ENCODE measurements at regions not wholly inside any gene's neighbourhood (a gene's known extent, or its start where the extent isn't known, plus 50 kb on each side); places are given as distances from the start of the nearest gene placed in this dataset.

DNA sequence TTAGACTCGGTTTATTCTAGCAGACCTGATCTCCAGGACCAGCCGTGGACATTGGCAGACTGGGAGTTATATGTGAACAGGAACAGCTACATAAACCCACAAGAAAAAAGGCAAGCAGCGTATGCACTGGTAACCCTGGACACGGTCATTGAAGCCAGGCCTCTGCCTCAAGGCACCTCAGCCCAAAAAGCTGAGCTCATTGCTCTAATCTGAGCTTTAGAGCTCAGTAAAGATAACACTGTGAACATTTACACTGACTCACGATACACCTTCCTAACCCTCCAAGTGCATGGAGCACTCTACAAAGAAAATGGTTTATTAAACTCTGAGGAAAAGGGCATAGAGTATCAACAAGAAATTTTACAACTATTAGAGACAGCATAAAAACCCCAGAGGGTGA is 148.9 kb upstream of the FGF16 start (continued):
- TF ChIP-seq, protein P1, sequence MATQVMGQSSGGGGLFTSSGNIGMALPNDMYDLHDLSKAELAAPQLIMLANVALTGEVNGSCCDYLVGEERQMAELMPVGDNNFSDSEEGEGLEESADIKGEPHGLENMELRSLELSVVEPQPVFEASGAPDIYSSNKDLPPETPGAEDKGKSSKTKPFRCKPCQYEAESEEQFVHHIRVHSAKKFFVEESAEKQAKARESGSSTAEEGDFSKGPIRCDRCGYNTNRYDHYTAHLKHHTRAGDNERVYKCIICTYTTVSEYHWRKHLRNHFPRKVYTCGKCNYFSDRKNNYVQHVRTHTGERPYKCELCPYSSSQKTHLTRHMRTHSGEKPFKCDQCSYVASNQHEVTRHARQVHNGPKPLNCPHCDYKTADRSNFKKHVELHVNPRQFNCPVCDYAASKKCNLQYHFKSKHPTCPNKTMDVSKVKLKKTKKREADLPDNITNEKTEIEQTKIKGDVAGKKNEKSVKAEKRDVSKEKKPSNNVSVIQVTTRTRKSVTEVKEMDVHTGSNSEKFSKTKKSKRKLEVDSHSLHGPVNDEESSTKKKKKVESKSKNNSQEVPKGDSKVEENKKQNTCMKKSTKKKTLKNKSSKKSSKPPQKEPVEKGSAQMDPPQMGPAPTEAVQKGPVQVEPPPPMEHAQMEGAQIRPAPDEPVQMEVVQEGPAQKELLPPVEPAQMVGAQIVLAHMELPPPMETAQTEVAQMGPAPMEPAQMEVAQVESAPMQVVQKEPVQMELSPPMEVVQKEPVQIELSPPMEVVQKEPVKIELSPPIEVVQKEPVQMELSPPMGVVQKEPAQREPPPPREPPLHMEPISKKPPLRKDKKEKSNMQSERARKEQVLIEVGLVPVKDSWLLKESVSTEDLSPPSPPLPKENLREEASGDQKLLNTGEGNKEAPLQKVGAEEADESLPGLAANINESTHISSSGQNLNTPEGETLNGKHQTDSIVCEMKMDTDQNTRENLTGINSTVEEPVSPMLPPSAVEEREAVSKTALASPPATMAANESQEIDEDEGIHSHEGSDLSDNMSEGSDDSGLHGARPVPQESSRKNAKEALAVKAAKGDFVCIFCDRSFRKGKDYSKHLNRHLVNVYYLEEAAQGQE (IDR thresholded peaks at IDR 0.05; ENCODE audit: low read depth): no peak
- TF ChIP-seq SRF (IDR thresholded peaks at IDR 0.05; ENCODE audit: low read depth): no peak

DNA sequence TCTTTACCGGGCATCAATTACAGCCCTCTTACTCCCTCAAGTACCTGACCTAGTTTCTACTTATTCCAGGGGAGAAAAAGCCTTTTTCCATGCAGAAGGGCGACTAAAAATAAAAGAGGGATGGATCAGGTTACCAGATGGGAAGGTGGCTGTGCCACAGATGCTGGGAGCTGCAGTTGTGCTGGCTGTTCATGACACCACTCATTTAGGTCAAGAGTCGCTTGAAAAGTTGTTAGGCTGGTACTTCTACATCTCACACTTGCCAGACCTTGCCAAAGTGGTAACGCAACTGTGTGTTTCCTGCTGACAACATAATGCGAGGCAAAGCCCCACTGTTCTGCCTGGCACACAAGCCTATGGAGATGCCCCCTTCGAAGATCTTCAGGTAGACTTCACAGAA is 148.4 kb upstream of the FGF16 start:
- Histone ChIP-seq H3K9me2 (ENCODE audit: insufficient read depth) (no peaks in the 10 kb centered on the region), H3K9ac (ENCODE audit: low read length) (no peak overlapping the region), H3K79me2 (ENCODE audit: insufficient read depth, low read length) (no peaks in the 10 kb centered on the region), H4K20me1 (ENCODE audit: insufficient read depth) (no peaks in the 10 kb centered on the region), H3K4me3 (replicated peaks in 1 of 2; ENCODE audit: low read depth in 1 of 2, low read length in 2 of 2) (no peak overlapping the region), H3K27me3 (ENCODE audit: insufficient read depth, low read length) (no peaks in the 10 kb centered on the region), H3K27ac (ENCODE audit: low read depth, low read length) (no peak overlapping the region), H2AFZ (ENCODE audit: low read depth, low read length, poor library complexity, severe bottlenecking) (no peak overlapping the region), H3K4me1 (ENCODE audit: control insufficient read depth in 1 of 2, insufficient read depth in 2 of 2, low read length in 2 of 2) (no peaks in the 10 kb centered on the region), H3K9me3 (ENCODE audit: control insufficient read depth in 1 of 2, insufficient read depth in 1 of 2, low read depth in 1 of 2, low read length in 2 of 2) (no peaks in the 10 kb centered on the region), H3K4me2 (ENCODE audit: low read length) (no peak overlapping the region), H3K36me3 (ENCODE audit: control insufficient read depth in 1 of 2, insufficient read depth in 2 of 2, low read length in 2 of 2) (no peaks in the 10 kb centered on the region)
- intact Hi-C loops (cut with micrococcal nuclease): no loop called here
- no peak for ATAC-seq
- TF ChIP-seq SIN3A (IDR thresholded peaks at IDR 0.05; ENCODE audit: low read depth) (no peak), ELF1 (IDR thresholded peaks at IDR 0.05; ENCODE audit: borderline replicate concordance, low read depth) (no peak), ZFX (IDR thresholded peaks at IDR 0.05) (no peak)
- RAD21 ChIA-PET (ENCODE audit: low non-redundant PET in 1 of 2, low total read pairs in 2 of 2, uncharacterized antibody in 2 of 2, unreplicated experiment in 2 of 2): no interaction called here
- POLR2A ChIA-PET: no interaction called here
- CTCF ChIA-PET: no interaction called here
- no peak for DNase-seq (ENCODE audit: low read depth, low spot score)
- no TSS peak for BruUV-seq (replicated peaks)

DNA sequence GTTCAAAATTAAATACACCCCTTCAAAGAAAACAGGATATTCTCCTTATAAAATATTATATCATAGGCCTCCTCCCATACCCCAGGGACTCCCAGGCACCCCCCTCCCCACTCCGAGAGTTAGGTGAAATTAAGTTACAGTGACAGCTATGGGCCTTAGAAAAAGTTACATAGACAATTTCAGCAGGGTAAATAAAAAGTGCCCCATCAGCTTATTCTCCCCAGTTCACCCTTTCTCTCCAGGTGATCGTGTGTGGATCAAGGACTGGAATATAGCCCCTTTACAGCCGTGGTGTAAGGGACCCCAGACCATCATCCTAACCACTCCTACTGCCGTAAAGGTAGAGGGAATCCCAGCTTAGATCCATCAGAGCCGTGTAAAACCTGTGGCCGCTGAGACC is 147.6 kb upstream of the FGF16 start:
- POLR2A ChIA-PET: no interaction called here
- H3K9me3 ChIP-seq (ENCODE audit: control insufficient read depth in 1 of 2, insufficient read depth in 1 of 2, low read depth in 1 of 2, low read length in 2 of 2): no peaks in the 10 kb centered on the region
- no peak for TF ChIP-seq ELF1 (IDR thresholded peaks at IDR 0.05; ENCODE audit: borderline replicate concordance, low read depth)
- TF ChIP-seq, protein P2, sequence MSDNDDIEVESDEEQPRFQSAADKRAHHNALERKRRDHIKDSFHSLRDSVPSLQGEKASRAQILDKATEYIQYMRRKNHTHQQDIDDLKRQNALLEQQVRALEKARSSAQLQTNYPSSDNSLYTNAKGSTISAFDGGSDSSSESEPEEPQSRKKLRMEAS (IDR thresholded peaks at IDR 0.05): no peak
- no peak for TF ChIP-seq ZNF274 (IDR thresholded peaks at IDR 0.05; ENCODE audit: low read depth, low read length)
- H3K27me3 ChIP-seq (ENCODE audit: insufficient read depth, low read length): no peaks in the 10 kb centered on the region
- RAD21 ChIA-PET (ENCODE audit: low non-redundant PET in 1 of 2, low total read pairs in 2 of 2, uncharacterized antibody in 2 of 2, unreplicated experiment in 2 of 2): no interaction called here
- CTCF ChIA-PET: no interaction called here
- intact Hi-C loops (cut with micrococcal nuclease): no loop called here
- H3K27ac ChIP-seq (ENCODE audit: low read depth, low read length): no peak overlapping the region
- H3K79me2 ChIP-seq (ENCODE audit: insufficient read depth, low read length): no peaks in the 10 kb centered on the region
- H3K36me3 ChIP-seq (ENCODE audit: control insufficient read depth in 1 of 2, insufficient read depth in 2 of 2, low read length in 2 of 2): no peaks in the 10 kb centered on the region
- no peaks in the 10 kb centered on the region for H3K4me1 ChIP-seq (ENCODE audit: control insufficient read depth in 1 of 2, insufficient read depth in 2 of 2, low read length in 2 of 2)
- no TSS peak for BruUV-seq (replicated peaks)
- no peak overlapping the region for H3K4me3 ChIP-seq (replicated peaks in 1 of 2; ENCODE audit: low read depth in 1 of 2, low read length in 2 of 2)
- no peak overlapping the region for H3K9ac ChIP-seq (ENCODE audit: low read length)
- DNase-seq (ENCODE audit: low read depth, low spot score): no peak
- ATAC-seq: no peak
- no peaks in the 10 kb centered on the region for H3K9me2 ChIP-seq (ENCODE audit: insufficient read depth)
- no peak overlapping the region for H3K4me2 ChIP-seq (ENCODE audit: low read length)
- no peaks in the 10 kb centered on the region for H4K20me1 ChIP-seq (ENCODE audit: insufficient read depth)
- no peak overlapping the region for H2AFZ ChIP-seq (ENCODE audit: low read depth, low read length, poor library complexity, severe bottlenecking)
